Dendritic cell treated with granulocyte-macrophage colony-stimulating factor and Interleukin-4, amounts not matched to agents 40 ng/mL and 50 ng/mL, for 4 days (primary cell): ENCODE measurements at regions not wholly inside any gene's neighbourhood (a gene's known extent, or its start where the extent isn't known, plus 50 kb on each side); places are given as distances from the start of the nearest gene placed in this dataset.
"Not testable (repeated sequence)": the region's sequence is repeated elsewhere in the genome, so short reads cannot be mapped to it uniquely, and the experiment has no call there.

Source experiments
- H3K27ac Mint-ChIP-seq: one replicate; pipeline ENCODE4 v1.8.0; 2022; ENCODE audit warnings: mild to moderate bottlenecking, mixed read lengths
- H3K27me3 Mint-ChIP-seq: one replicate; pipeline ENCODE4 v1.8.0; 2022; ENCODE audit warnings: mild to moderate bottlenecking, mixed read lengths
- H3K36me3 Mint-ChIP-seq: one replicate; pipeline ENCODE4 v1.8.0; 2022; ENCODE audit warnings: low read depth, mixed read lengths
- H3K4me1 Mint-ChIP-seq: one replicate; pipeline ENCODE4 v1.8.0; 2022; ENCODE audit warnings: low read depth, mixed read lengths
- H3K4me3 Mint-ChIP-seq: one replicate; pipeline ENCODE4 v1.8.0; 2022; ENCODE audit warnings: mild to moderate bottlenecking, moderate library complexity, mixed read lengths
- H3K9me3 Mint-ChIP-seq: one replicate; pipeline ENCODE4 v1.8.0; 2022; ENCODE audit warnings: mixed read lengths
- intact Hi-C: fragments of 100-400 bp; cut with micrococcal nuclease; formaldehyde crosslinking; loops from one replicate; pipeline ENCODE4 v1.15.0; 2022

- no peaks in the 10 kb centered on the region for H3K36me3 Mint-ChIP-seq
- intact Hi-C loops = loop anchor here (5.0 kb wide), 1 partner anchor 202 kb away; no protein-coding TSS in a partner anchor
- no peaks in the 10 kb centered on the region for H3K27me3 Mint-ChIP-seq
- peaks cover 8% of the 10 kb centered on the region for H3K9me3 Mint-ChIP-seq
- H3K27ac Mint-ChIP-seq = no peak overlapping the region
- no peak overlapping the region for H3K4me3 Mint-ChIP-seq
- H3K4me1 Mint-ChIP-seq = no peaks in the 10 kb centered on the region
Observed at GRCh38 chr11:29634744-29635143, 382.1 kb downstream of the KCNA4 start.

GRCh38 chr11:29634244-29634643, 382.6 kb downstream of the KCNA4 start:
- no peaks in the 10 kb centered on the region for H3K36me3 Mint-ChIP-seq
- no peak overlapping the region for H3K27ac Mint-ChIP-seq
- no peaks in the 10 kb centered on the region for H3K4me1 Mint-ChIP-seq
- intact Hi-C loops = loop anchor here (5.0 kb wide), 1 partner anchor 202 kb away; no protein-coding TSS in a partner anchor
- H3K4me3 Mint-ChIP-seq = no peak overlapping the region
- H3K9me3 Mint-ChIP-seq = peaks cover 8% of the 10 kb centered on the region
- no peaks in the 10 kb centered on the region for H3K27me3 Mint-ChIP-seq

DNA sequence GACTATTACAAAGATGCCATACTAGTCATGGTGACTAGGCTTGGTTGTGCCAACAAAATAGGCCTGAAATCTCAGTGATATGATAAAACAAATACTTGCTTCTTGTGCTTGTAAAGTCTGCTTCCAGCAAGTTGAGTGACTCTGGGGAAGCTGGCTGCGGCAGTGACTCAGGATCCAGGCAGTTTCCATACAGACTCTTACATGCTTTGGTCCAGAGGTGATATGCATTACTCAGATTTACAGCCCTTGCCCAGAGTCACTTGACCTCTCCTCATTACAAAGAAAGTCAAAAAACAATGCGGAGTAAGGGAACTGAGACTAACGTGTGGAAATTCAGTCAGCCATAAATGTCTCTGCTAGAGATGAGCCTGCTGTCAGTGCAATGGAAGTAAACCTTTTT, 387.5 kb downstream of the KCNA4 start:
- intact Hi-C loops = no loop called here
- Mint-ChIP-seq H3K9me3 (peaks cover 8% of the 10 kb centered on the region), H3K27me3 (no peaks in the 10 kb centered on the region), H3K4me1 (no peaks in the 10 kb centered on the region), H3K36me3 (no peaks in the 10 kb centered on the region), H3K4me3 (no peak overlapping the region), H3K27ac (no peak overlapping the region)

DNA sequence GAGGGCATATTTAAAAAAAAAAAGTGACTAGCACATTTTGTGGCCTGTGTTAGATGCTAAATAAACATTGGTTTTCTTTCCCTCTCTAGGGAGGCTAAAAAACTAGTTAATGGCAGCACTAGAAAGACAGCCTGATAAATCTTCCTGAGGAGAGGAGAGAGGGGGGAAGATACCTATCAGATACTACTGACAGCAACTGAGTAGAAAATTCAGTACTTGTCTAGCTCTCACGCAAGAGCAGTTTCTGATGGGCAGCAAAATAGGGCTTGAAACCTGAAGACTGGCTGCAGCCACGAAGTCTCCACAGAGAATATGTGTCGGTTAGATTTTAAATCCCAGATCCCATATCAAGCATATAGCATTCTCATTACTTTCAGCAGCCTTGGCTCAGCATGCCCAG, 388.2 kb downstream of the KCNA4 start:
- H3K9me3 Mint-ChIP-seq = peaks cover 8% of the 10 kb centered on the region
- H3K4me3 Mint-ChIP-seq = no peak overlapping the region
- no peaks in the 10 kb centered on the region for H3K27me3 Mint-ChIP-seq
- H3K36me3 Mint-ChIP-seq = no peaks in the 10 kb centered on the region
- no peaks in the 10 kb centered on the region for H3K4me1 Mint-ChIP-seq
- intact Hi-C loops = no loop called here
- H3K27ac Mint-ChIP-seq = no peak overlapping the region

- Mint-ChIP-seq H3K36me3 (no peaks in the 10 kb centered on the region), H3K4me1 (no peaks in the 10 kb centered on the region), H3K9me3 (peaks cover 8% of the 10 kb centered on the region), H3K27me3 (no peaks in the 10 kb centered on the region), H3K27ac (no peak overlapping the region), H3K4me3 (no peak overlapping the region)
- intact Hi-C loops = no loop called here
Observed at GRCh38 chr11:29627541-29627940, 389.3 kb downstream of the KCNA4 start.

- Mint-ChIP-seq H3K4me3 (no peak overlapping the region), H3K4me1 (no peaks in the 10 kb centered on the region), H3K36me3 (no peaks in the 10 kb centered on the region), H3K9me3 (no peaks in the 10 kb centered on the region), H3K27ac (no peak overlapping the region), H3K27me3 (no peaks in the 10 kb centered on the region)
- intact Hi-C loops = no loop called here
Observed at GRCh38 chr11:29623144-29623722, 393.6 kb downstream of the KCNA4 start.

- Mint-ChIP-seq H3K9me3 (no peaks in the 10 kb centered on the region), H3K36me3 (no peaks in the 10 kb centered on the region), H3K27ac (no peak overlapping the region), H3K4me1 (no peaks in the 10 kb centered on the region), H3K4me3 (no peak overlapping the region), H3K27me3 (no peaks in the 10 kb centered on the region)
- intact Hi-C loops = no loop called here
Observed at GRCh38 chr11:29616611-29617010, 400.2 kb downstream of the KCNA4 start.

DNA sequence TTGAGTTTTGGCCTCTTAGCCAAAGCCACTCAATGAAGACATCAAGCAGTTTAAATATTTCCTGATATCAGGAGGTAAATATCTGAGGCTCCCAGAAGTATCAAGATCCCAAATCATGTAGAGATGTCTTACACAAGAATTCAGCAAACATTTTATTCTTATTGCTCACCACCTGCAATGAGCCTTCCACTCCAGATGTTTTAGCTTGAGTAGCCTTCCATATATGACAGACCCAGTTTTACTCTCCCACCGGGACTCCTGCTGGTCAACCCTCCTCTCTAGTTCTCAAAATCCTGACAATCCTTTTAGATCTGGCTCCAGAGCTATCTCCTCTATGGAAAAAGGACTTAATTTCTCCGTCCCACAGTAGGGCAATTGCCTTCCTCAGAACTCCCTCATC, 404.4 kb downstream of the KCNA4 start:
- Mint-ChIP-seq H3K4me3 (no peak overlapping the region), H3K27ac (no peak overlapping the region), H3K36me3 (no peaks in the 10 kb centered on the region), H3K9me3 (no peaks in the 10 kb centered on the region), H3K27me3 (no peaks in the 10 kb centered on the region), H3K4me1 (no peaks in the 10 kb centered on the region)
- intact Hi-C loops = no loop called here

DNA sequence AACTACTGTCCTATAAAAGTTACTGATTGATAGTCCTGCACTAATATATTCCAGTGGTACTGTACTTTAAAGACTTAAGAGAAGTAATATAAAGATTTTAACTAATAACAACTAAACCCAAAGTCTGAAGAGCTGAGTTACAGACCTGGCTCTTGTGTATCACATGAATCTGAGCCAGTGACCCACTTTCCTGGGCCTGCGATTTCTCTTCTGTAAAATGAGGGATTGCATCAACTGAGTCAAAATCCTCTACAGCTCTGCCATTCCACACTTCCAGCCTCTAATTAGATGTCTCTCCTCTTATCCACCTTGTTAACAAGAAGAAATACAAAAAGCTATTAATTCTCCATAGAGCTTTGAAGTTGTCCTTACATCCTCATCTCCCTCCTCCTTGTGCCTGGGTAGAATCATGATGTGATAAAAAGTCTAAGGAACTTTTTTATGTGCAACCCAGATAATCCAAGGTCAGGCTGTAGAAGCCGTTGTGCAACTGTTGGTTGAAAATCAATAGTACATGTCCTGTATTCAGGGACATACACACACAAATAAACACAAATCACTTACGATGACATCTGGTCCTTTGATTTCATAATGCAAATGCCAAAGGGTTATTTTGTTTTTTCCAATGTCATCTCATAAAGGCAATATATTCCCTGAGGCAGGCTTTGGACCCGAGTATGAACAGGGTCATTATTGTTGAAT, 410.3 kb downstream of the KCNA4 start:
- Mint-ChIP-seq H3K36me3 (no peaks in the 10 kb centered on the region), H3K9me3 (no peaks in the 10 kb centered on the region), H3K27ac (no peak overlapping the region), H3K4me3 (no peak overlapping the region), H3K4me1 (no peaks in the 10 kb centered on the region), H3K27me3 (no peaks in the 10 kb centered on the region)
- intact Hi-C loops = no loop called here

DNA sequence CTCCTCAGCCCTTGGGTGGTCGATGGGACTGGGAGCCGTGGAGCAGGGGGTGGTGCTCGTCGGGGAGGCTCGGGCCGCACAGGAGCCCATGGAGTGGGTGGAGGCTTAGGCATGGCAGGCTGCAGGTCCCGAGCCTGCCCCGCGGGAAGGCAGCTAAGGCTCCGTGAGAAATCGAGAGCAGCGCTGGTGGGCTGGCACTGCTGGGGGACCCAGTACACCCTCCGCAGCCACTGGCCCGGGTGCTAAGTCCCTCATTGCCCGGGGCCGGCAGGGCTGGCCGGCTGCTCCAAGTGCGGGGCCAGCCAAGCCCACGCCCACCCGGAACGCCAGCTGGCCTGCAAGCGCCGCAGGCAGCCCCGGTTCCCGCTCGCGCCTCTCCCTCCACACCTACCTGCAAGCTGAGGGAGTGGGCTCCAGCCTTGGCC, 416.7 kb downstream of the KCNA4 start:
- H3K36me3 Mint-ChIP-seq, H3K4me3 Mint-ChIP-seq, H3K27ac Mint-ChIP-seq, H3K4me1 Mint-ChIP-seq, H3K27me3 Mint-ChIP-seq, intact Hi-C loops: not testable (repeated sequence)
- peaks cover 11% of the 10 kb centered on the region for H3K9me3 Mint-ChIP-seq

DNA sequence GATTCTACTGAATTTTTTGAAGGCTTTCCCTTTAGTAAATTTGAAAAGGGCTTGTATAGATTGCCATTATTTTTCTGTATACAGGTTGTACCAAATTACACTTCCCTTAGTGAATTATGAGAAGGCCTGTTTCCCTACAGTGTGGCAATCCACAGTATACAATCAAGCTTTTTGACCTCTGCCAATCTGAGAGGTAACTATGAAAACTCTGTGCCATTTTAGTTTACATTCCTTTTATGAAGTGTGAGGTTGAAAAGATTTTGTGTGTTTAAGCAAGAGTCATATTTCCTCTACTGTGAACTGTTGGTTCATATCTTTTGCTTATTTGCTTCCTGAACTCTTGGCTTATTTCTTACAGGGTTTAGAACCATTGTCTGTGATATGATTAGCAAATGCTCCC, 432.5 kb downstream of the KCNA4 start:
- Mint-ChIP-seq H3K27me3 (no peaks in the 10 kb centered on the region), H3K9me3 (peaks cover 12% of the 10 kb centered on the region), H3K4me3 (no peak overlapping the region), H3K27ac (no peak overlapping the region), H3K36me3 (no peaks in the 10 kb centered on the region), H3K4me1 (no peaks in the 10 kb centered on the region)
- intact Hi-C loops = no loop called here

- Mint-ChIP-seq H3K27me3 (no peaks in the 10 kb centered on the region), H3K36me3 (no peaks in the 10 kb centered on the region), H3K27ac (no peak overlapping the region), H3K4me1 (no peaks in the 10 kb centered on the region), H3K9me3 (peaks cover 23% of the 10 kb centered on the region), H3K4me3 (no peak overlapping the region)
- intact Hi-C loops = no loop called here
Observed at GRCh38 chr11:29578806-29579205, 438.0 kb downstream of the KCNA4 start.

DNA sequence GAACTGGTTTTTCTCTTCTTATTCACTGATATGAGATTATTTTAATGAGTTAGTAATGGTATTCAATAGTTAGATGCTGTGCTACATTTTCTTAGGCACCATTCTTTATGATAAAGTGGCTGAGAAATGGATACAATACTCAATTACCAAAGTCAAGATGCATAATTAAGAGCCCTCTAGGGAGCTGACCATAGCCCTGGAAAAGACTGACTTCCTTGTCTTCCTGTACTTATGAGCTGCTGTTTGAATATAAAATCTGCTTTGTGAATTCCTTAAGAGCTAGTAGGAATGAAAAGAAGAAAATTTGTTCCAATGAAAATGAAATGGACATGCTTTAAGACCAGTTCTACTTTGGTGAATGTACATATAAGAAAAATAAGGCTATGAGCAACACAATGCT, 452.3 kb downstream of the KCNA4 start:
- no peaks in the 10 kb centered on the region for H3K9me3 Mint-ChIP-seq
- no peak overlapping the region for H3K27ac Mint-ChIP-seq
- no peak overlapping the region for H3K4me3 Mint-ChIP-seq
- no peaks in the 10 kb centered on the region for H3K36me3 Mint-ChIP-seq
- intact Hi-C loops = no loop called here
- no peaks in the 10 kb centered on the region for H3K27me3 Mint-ChIP-seq
- no peaks in the 10 kb centered on the region for H3K4me1 Mint-ChIP-seq

- H3K4me3 Mint-ChIP-seq = no peak overlapping the region
- H3K27me3 Mint-ChIP-seq = no peaks in the 10 kb centered on the region
- no peaks in the 10 kb centered on the region for H3K36me3 Mint-ChIP-seq
- no peak overlapping the region for H3K27ac Mint-ChIP-seq
- H3K4me1 Mint-ChIP-seq = no peaks in the 10 kb centered on the region
- H3K9me3 Mint-ChIP-seq = no peaks in the 10 kb centered on the region
- intact Hi-C loops = no loop called here
Observed at GRCh38 chr11:29562183-29562582, 454.6 kb downstream of the KCNA4 start.

DNA sequence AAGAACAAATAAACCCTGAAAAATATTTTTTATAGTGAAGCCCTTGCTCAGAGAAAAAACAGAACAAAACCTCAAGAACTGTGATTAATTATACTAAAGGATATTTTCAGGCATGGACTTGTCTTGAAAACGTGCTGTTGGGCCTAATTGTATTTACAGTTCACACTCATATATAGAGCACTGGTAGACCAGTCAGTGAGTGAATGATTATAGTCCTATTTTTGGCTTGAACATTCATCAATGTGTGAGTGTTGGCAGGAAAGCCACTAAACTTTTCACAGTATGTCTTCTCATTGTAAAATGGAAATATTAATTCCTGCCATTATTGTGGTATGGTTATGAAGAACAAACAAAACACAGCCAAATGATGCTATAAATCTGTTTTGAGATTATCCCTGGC, 462.8 kb downstream of the KCNA4 start:
- Mint-ChIP-seq H3K36me3 (no peaks in the 10 kb centered on the region), H3K4me1 (no peaks in the 10 kb centered on the region), H3K27ac (no peak overlapping the region), H3K4me3 (no peak overlapping the region), H3K27me3 (peaks cover 5% of the 10 kb centered on the region), H3K9me3 (no peaks in the 10 kb centered on the region)
- intact Hi-C loops = no loop called here
